PC-9 (cell line): ENCODE measurements at regions not wholly inside any gene's neighbourhood (a gene's known extent, or its start where the extent isn't known, plus 50 kb on each side); places are given as distances from the start of the nearest gene placed in this dataset.

Source experiments
- BruUV-seq: library from RNA; stranded (reverse); fragments of 400-500 nt; replicated peaks from 2 replicates; lab custom pipeline; 2021; lab: Mats Ljungman, UMichigan
- CTCF ChIA-PET: fragments of 300-600 bp; sonication (Branson Sonifier 250); formaldehyde crosslinking; loops from one replicate; lab custom pipeline; 2022; ENCODE audit warnings: antibody characterized with exemption; lab: Charles Lee
- POLR2A ChIA-PET: fragments of 300-600 bp; sonication (Branson Sonifier 250); formaldehyde crosslinking; loops from one replicate; lab custom pipeline; 2022; ENCODE audit warnings: antibody characterized with exemption; ENCODE audit not compliant: unreplicated experiment; lab: Charles Lee
- DNase-seq, 2 experiments: peaks; one replicate each; pipeline versions ENCODE4 v3.0.0 to v3.0.0-alpha.2; 2015 to 2022; ENCODE audit warnings: mixed read lengths in 1 of 2
- H2AFZ ChIP-seq: fragments of 200-600 bp; sonication (generic); 2 replicates; pipeline ENCODE4 v1.8.1; 2017; ENCODE audit warnings: antibody characterized with exemption
- H3F3A ChIP-seq: fragments of 200-600 bp; sonication (generic); 2 replicates; pipeline ENCODE4 v1.8.1; 2017; ENCODE audit warnings: antibody characterized with exemption, mild to moderate bottlenecking, low read depth; ENCODE audit not compliant: insufficient read depth
- H3K27ac ChIP-seq: fragments of 200-600 bp; sonication (generic); 2 replicates; pipeline ENCODE4 v1.6.1; 2016; ENCODE audit warnings: mixed run types
- H3K27me3 ChIP-seq: fragments of 200-600 bp; sonication (generic); 2 replicates; pipeline ENCODE4 v1.6.1; 2016; ENCODE audit warnings: low read depth, mixed run types; ENCODE audit not compliant: insufficient read depth
- H3K36me3 ChIP-seq: fragments of 200-600 bp; sonication (generic); 2 replicates; pipeline ENCODE4 v1.6.1; 2016; ENCODE audit warnings: low read depth, mixed run types
- H3K4me1 ChIP-seq: fragments of 200-600 bp; sonication (generic); replicated peaks from 2 replicates; pipeline ENCODE4 v1.6.1; 2016; ENCODE audit warnings: mixed run types; ENCODE audit not compliant: insufficient read depth
- H3K4me2 ChIP-seq: fragments of 200-600 bp; sonication (generic); 2 replicates; pipeline ENCODE4 v1.6.1; 2017; ENCODE audit warnings: mixed run types
- H3K4me3 ChIP-seq: fragments of 200-600 bp; sonication (generic); 2 replicates; pipeline ENCODE4 v1.6.1; 2016; ENCODE audit warnings: mixed run types
- H3K79me2 ChIP-seq: fragments of 200-600 bp; sonication (generic); 2 replicates; pipeline ENCODE4 v1.6.1; 2017; ENCODE audit warnings: low read depth, mixed run types
- H3K9me2 ChIP-seq: fragments of 200-600 bp; sonication (generic); 2 replicates; pipeline ENCODE4 v1.8.1; 2017; ENCODE audit warnings: mild to moderate bottlenecking; ENCODE audit not compliant: insufficient read depth
- H3K9me3 ChIP-seq: fragments of 200-600 bp; sonication (generic); 2 replicates; pipeline ENCODE4 v1.8.1; 2016; ENCODE audit warnings: low read depth; ENCODE audit not compliant: insufficient read depth
- H4K20me1 ChIP-seq: fragments of 200-600 bp; sonication (generic); 2 replicates; pipeline ENCODE4 v1.8.1; 2017; ENCODE audit not compliant: insufficient read depth
- CTCF ChIP-seq: fragments of 200-600 bp; sonication (generic); conservative IDR thresholded peaks from 2 replicates; pipeline ENCODE4 v1.6.1; 2017; ENCODE audit warnings: mixed run types, antibody characterized with exemption, mild to moderate bottlenecking, moderate library complexity
- EZH2 ChIP-seq: fragments of 200-600 bp; sonication (generic); IDR thresholded peaks from 2 replicates; pipeline ENCODE4 v1.8.0; 2017; ENCODE audit warnings: antibody characterized with exemption, low read depth
- intact Hi-C: fragments of 100-400 bp; cut with micrococcal nuclease; formaldehyde crosslinking; loops from one replicate; pipeline ENCODE4 v1.10.0; 2022; ENCODE audit not compliant: unreplicated experiment

DNA sequence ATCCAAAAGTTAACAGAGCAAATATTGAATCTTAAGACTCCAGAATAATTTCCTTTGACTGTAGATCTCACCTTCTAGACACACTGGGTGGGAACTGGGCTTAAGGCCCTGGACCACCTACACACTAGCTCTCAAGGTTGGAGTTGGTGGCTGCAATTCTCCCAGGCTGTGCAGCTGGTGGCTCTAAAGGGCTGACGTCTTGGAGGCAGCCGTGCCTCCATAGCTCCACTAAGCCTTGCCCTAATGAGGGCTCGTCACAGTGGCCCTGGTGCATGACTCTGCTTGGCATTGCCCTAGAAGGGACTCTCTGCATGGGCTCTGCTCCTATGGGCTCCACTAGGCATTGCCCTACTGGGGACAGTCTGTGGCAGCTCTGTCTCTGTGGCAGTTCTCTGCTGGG, 1005.2 kb downstream of the CCSER2 start:
- Histone ChIP-seq H3K36me3 (no peaks in the 10 kb centered on the region), H4K20me1 (no peaks in the 10 kb centered on the region), H3K27me3 (no peaks in the 10 kb centered on the region), H3K4me3 (no peak overlapping the region), H3K4me1 (no peaks in the 10 kb centered on the region), H2AFZ (no peak overlapping the region), H3K9me2 (no peaks in the 10 kb centered on the region), H3F3A (no peaks in the 10 kb centered on the region), H3K27ac (no peak overlapping the region), H3K9me3 (no peaks in the 10 kb centered on the region), H3K4me2 (no peak overlapping the region), H3K79me2 (no peaks in the 10 kb centered on the region)
- DNase-seq: no peak
- ChIA-PET POLR2A (no interaction called here), CTCF (no interaction called here)
- TF ChIP-seq EZH2: no peak
- no peak for TF ChIP-seq CTCF
- intact Hi-C loops: no loop called here
- no TSS peak for BruUV-seq

- no peak for TF ChIP-seq CTCF
- TF ChIP-seq EZH2: no peak
- H3K4me2 ChIP-seq: no peak overlapping the region
- CTCF ChIA-PET: no interaction called here
Measured at GRCh38 chr10:85362401-85362800, 1004.2 kb downstream of the GRID1 start.

GRCh38 chr10:85377029-85377806, 989.4 kb downstream of the GRID1 start:
- Histone ChIP-seq H3K27ac (no peak overlapping the region), H3K36me3 (no peaks in the 10 kb centered on the region), H3K27me3 (no peaks in the 10 kb centered on the region; the same call in 1 of the 2 replicates), H2AFZ (no peak overlapping the region), H3K4me1 (no peaks in the 10 kb centered on the region), H3K79me2 (no peaks in the 10 kb centered on the region), H3K9me2 (no peaks in the 10 kb centered on the region), H3F3A (no peaks in the 10 kb centered on the region), H3K9me3 (no peaks in the 10 kb centered on the region), H3K4me2 (no peak overlapping the region), H3K4me3 (no peak overlapping the region), H4K20me1 (no peaks in the 10 kb centered on the region)
- intact Hi-C loops: no loop called here
- no peak for TF ChIP-seq CTCF
- no peak for TF ChIP-seq EZH2
- CTCF ChIA-PET: no interaction called here
- POLR2A ChIA-PET: no interaction called here
- BruUV-seq: no TSS peak
- no peak for DNase-seq

More at GRCh38 chr10:85362401-85362800, 1004.2 kb downstream of the GRID1 start:
- H2AFZ ChIP-seq: no peak overlapping the region
- no peak overlapping the region for H3K4me3 ChIP-seq
- DNase-seq: no peak
- H3K4me1 ChIP-seq: no peaks in the 10 kb centered on the region
- intact Hi-C loops: no loop called here
- POLR2A ChIA-PET: no interaction called here
- BruUV-seq: no TSS peak
- no peaks in the 10 kb centered on the region for H3K9me3 ChIP-seq
- no peaks in the 10 kb centered on the region for H3K9me2 ChIP-seq
- no peaks in the 10 kb centered on the region for H4K20me1 ChIP-seq
- no peaks in the 10 kb centered on the region for H3K27me3 ChIP-seq
- no peaks in the 10 kb centered on the region for H3K36me3 ChIP-seq
- H3K27ac ChIP-seq: no peak overlapping the region
- H3K79me2 ChIP-seq: no peaks in the 10 kb centered on the region
- no peaks in the 10 kb centered on the region for H3F3A ChIP-seq
